NCI-H1092 treated with DMSO at 0.1 percent for 48 hours (cell line): ENCODE measurements at regions not wholly inside any gene's neighbourhood (a gene's known extent, or its start where the extent isn't known, plus 50 kb on each side); places are given as distances from the start of the nearest gene placed in this dataset.
"Not testable (repeated sequence)": the region's sequence is repeated elsewhere in the genome, so short reads cannot be mapped to it uniquely, and the experiment has no call there.

Source experiments
- DNase-seq: peaks from one replicate; lab custom pipeline; 2025; lab: John Stamatoyannopoulos, UW

DNA sequence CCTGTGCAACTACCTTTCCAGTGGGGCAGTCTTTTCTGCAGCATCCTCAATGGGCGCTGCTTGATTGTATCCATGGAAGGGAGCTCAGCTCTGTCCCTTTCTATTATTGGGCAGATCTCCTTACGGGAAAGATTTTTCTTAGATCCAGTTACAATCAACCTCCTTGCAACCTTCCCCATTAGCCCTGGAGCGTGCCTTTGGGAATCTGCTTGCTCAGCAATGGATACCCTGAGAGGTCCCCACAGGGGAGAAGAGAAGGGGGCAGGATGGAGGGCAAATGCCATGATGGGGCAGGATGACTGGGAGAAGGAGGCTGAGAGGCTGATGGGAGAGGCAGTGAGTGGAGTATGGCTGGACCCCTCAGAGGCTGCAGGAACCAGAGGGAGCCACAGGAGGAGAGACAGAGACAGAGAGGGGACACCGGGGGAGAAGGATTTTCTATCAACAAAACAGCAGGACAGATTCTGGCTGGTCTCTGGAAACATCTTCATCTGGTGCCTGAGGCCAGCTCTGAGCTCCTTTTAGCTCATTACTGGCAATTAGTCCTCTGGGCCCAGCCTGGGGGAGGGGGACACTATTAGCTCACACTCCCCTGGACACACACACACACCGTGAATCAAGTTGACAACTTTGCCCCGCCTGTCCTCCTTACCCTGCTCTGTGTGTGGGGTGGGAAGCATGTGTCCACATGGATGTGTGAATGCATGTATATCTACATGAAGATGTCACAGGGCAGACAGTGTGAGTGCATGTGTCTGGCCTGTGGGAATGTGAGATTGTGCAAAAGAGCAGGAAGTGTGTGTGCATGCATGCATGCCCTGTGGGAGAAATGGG is 80.8 kb upstream of the PAX2 start:
- no peak for DNase-seq

GRCh38 chr10:100666634-100667033 is 78.7 kb upstream of the PAX2 start:
- DNase-seq: not testable (repeated sequence)

GRCh38 chr10:100669616-100670015 is 75.8 kb upstream of the PAX2 start:
- DNase-seq: no peak

- no peak for DNase-seq
Observed at GRCh38 chr10:100670368-100670767, 75.0 kb upstream of the PAX2 start.

DNA sequence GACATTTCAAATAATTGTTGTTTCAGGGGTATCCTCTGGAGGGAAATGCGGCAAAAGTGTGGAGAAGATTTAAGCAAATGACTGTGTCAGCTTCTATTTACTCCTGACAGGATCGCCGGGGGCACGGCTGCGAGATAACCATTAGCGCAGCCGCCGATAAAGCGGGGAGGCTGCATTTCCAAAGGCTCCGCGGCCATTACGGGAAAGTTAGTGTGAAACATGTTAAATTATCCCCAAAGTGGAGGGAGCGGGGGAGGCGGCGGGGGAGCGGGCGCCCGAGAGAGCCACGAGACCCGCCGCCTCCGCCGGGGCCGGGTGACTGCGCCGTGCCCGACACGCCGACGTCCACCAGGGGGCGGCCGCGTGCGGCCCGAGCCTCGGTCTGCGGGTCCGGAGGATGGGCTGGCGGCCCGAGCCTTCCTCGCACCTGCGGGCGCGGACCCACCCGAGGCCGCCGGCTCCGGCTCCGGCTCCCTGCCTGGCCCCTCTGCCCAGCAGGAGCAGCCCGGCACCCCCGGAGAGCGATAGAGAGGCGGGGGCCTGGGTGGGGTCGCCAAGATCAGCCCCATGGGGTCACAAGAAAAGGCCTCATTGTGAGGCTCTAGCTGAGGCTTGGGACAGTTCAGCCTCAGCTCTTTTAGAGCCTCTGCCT is 74.4 kb upstream of the PAX2 start:
- no peak for DNase-seq

DNA sequence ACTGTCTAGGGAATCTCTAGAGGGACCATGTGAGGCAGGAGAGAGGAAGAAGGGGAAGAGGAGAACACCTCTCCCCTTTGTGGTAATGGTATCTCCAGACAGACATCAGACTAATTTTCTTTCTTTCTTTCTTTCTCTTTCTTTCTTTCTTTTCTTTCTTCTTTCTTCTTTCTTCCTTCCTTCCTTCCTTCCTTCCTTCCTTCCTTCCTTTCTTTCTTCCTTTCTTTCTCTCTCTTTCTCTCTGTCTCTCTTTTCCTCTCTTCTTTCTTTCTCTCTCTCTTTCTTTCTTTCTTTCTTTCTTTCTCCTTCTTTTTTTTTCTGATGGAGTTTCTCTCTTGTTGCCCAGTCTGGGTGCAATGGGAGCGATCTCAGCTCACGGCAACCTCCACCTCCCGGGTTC is 73.2 kb upstream of the PAX2 start:
- no peak for DNase-seq

GRCh38 chr10:100677290-100677945 is 68.0 kb upstream of the PAX2 start:
- no peak for DNase-seq

GRCh38 chr10:100679327-100679726 is 66.1 kb upstream of the PAX2 start:
- DNase-seq: no peak

GRCh38 chr10:100683004-100683403 is 62.4 kb upstream of the PAX2 start:
- no peak for DNase-seq

DNA sequence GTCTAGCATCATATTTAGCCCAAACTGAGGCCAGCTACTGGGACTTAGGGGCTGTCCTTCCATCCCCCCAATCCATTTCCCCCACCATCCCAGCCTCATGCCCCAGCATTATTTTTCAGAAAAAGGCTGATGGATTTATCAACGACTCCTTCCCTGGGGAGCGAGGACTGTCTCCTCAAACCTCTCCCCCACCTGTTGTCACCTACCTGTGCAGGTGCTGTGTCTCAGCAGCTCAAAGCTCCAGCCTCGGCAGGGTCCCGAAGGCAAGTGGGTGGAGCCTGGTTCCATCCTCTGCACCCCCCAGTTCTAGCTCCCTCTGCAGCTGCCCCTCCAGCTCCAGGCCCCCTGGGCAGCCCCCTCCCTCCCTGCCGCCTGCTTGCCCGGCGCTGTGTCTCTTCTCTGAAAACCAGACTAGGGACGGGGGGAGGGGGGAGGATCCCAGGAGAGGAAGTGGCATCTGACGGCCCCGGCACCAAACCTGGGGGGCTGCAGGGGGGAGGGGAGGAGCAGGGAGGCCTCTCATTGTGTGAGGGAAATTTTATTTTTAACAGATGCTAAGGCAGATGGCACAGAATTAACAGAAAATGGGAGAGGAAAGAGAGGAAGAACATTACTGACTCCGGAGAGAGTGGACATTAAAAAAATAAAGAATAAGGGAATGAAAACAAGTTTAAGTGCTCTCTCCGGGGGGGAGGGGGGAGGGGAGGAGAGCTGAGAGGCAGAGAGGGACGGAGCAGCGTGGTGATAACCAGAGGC is 61.7 kb upstream of the PAX2 start:
- DNase-seq: no peak

- DNase-seq: no peak
Observed at GRCh38 chr10:100684688-100685235, 60.6 kb upstream of the PAX2 start.

GRCh38 chr10:100685331-100685730 is 60.1 kb upstream of the PAX2 start:
- DNase-seq: no peak

GRCh38 chr10:100687143-100688003 is 58.0 kb upstream of the PAX2 start:
- no peak for DNase-seq

- no peak for DNase-seq
Observed at GRCh38 chr10:100688201-100688600, 57.2 kb upstream of the PAX2 start.

GRCh38 chr10:100693821-100694220 is 51.6 kb upstream of the PAX2 start:
- no peak for DNase-seq
